GM23338 (cell line): ENCODE measurements at regions not wholly inside any gene's neighbourhood (a gene's known extent, or its start where the extent isn't known, plus 50 kb on each side); places are given as distances from the start of the nearest gene placed in this dataset.

Source experiments
- EZH2 ChIP-seq: fragments of 200-600 bp; sonication (generic); IDR thresholded peaks from one replicate; pipeline ENCODE4 v1.8.0; 2017; ENCODE audit warnings: antibody characterized with exemption, mild to moderate bottlenecking, low read depth; ENCODE audit not compliant: unreplicated experiment
- TF ChIP-seq, protein P1 (sequence below), 2 experiments: fragments of 200-600 bp in 1 of 2; sonication (generic) in 1 of 2; conservative IDR thresholded peaks; 2 replicates each; pipeline versions ENCODE4 v1.5.1 to v1.6.1; 2016 to 2017; ENCODE audit warnings: antibody characterized with exemption in 2 of 2, low read depth in 2 of 2, mild to moderate bottlenecking in 2 of 2, moderate library complexity in 1 of 2

DNA sequence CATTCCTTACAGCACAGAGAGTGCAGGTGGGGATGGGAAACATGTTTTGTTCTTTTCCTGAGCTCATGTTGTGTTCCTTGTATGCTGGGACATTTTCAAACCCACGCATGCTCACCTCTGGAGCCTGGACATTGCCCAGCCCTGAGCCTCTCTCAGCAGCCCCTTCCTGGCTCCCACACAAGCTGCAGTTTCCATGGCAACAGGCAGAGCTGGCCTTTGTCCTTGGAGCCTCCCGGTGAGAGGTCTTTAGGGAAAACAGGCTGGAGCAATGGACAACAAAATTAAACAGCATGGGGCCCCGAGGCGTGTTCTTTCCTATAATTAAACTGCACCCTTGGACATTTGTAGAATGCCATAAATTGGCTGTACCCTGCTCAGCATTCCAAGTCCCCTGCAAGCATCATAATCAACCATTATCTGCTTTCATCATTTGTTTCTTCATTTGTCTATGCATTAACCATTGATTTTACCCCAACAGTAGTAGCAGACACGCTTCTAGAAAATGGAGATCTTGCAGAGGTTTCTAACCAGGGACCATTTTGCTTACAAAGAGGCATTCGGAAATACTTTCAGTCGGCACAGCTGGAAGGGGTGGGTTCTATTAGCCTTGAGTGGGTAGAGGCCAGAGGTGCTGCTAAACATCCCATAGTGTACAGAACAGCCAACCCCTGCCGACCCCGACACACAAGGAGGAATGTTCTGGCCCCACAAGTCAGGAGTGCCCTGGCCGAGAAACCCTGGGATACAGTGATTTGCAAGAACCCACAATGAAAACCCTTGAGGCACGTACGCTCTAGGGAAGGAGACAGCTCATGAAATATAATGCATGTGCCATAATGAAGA is 133.4 kb upstream of the PEG3 start:
- TF ChIP-seq, protein P1, sequence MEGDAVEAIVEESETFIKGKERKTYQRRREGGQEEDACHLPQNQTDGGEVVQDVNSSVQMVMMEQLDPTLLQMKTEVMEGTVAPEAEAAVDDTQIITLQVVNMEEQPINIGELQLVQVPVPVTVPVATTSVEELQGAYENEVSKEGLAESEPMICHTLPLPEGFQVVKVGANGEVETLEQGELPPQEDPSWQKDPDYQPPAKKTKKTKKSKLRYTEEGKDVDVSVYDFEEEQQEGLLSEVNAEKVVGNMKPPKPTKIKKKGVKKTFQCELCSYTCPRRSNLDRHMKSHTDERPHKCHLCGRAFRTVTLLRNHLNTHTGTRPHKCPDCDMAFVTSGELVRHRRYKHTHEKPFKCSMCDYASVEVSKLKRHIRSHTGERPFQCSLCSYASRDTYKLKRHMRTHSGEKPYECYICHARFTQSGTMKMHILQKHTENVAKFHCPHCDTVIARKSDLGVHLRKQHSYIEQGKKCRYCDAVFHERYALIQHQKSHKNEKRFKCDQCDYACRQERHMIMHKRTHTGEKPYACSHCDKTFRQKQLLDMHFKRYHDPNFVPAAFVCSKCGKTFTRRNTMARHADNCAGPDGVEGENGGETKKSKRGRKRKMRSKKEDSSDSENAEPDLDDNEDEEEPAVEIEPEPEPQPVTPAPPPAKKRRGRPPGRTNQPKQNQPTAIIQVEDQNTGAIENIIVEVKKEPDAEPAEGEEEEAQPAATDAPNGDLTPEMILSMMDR (conservative IDR thresholded peaks at IDR 0.05; ENCODE audit: low read depth in 2 of 2): no peak
- TF ChIP-seq EZH2: no peak
